Gastroesophageal sphincter (tissue), 4 donors: ENCODE measurements at regions not wholly inside any gene's neighbourhood (a gene's known extent, or its start where the extent isn't known, plus 50 kb on each side); places are given as distances from the start of the nearest gene placed in this dataset.
"Not testable (repeated sequence)": the region's sequence is repeated elsewhere in the genome, so short reads cannot be mapped to it uniquely, and the experiment has no call there.

Experiments
- ATAC-seq: fragments of 150-250 bp; one replicate; pipeline ENCODE4 v1.9.1; 2016; ENCODE audit warnings: mild to moderate bottlenecking, moderate library complexity
- H3K27ac ChIP-seq, 4 donors: fragments of 200-600 bp; sonication (generic) in 3 of 4; 1 replicate in 3 of 4; 2 replicates in 1 of 4; pipeline ENCODE4 v1.5.1; 2016 to 2019
- H3K27me3 ChIP-seq: fragments of 200-600 bp; sonication (generic); one replicate; pipeline ENCODE4 v1.5.1; 2019
- H3K36me3 ChIP-seq, 2 donors: fragments of 200-600 bp; sonication (generic); one replicate each; pipeline ENCODE4 v1.5.1; 2019; ENCODE audit warnings: control low read depth in 1 of 2
- H3K4me1 ChIP-seq, 3 donors: fragments of 200-600 bp; sonication (generic); 1 replicate in 2 of 3; 2 replicates in 1 of 3; pipeline ENCODE4 v1.5.1; 2016 to 2019; ENCODE audit warnings: control low read depth in 2 of 3
- H3K4me3 ChIP-seq, 2 donors: fragments of 200-600 bp; sonication (generic); one replicate each; pipeline ENCODE4 v1.5.1; 2019; ENCODE audit warnings: mild to moderate bottlenecking in 1 of 2, moderate library complexity in 1 of 2
- H3K9me3 ChIP-seq, 3 donors: fragments of 200-600 bp; sonication (generic); one replicate each; pipeline ENCODE4 v1.5.1; 2017 to 2019; ENCODE audit warnings: control low read depth in 2 of 3
- CTCF ChIP-seq, 4 experiments: fragments of 200-600 bp in 2 of 4; fragments of 450-650 bp in 2 of 4; sonication (generic) in 1 of 4; IDR thresholded peaks; one replicate each; pipeline ENCODE4 v1.5.1; 2017 to 2019; ENCODE audit warnings: antibody characterized with exemption in 4 of 4, mild to moderate bottlenecking in 2 of 4, moderate library complexity in 2 of 4
- EP300 ChIP-seq: sonication (generic); formaldehyde crosslinking; IDR thresholded peaks from one replicate; pipeline ENCODE4 v1.6.1; 2017; ENCODE audit warnings: antibody characterized with exemption, mild to moderate bottlenecking
- POLR2A ChIP-seq, 2 donors: fragments of 450-650 bp; IDR thresholded peaks; one replicate each; pipeline ENCODE4 v1.6.1; 2017; ENCODE audit warnings: antibody characterized with exemption in 2 of 2, mild to moderate bottlenecking in 2 of 2, moderate library complexity in 1 of 2
- POLR2AphosphoS5 ChIP-seq: sonication (generic); formaldehyde crosslinking; IDR thresholded peaks from one replicate; pipeline ENCODE4 v1.6.1; 2017; ENCODE audit warnings: antibody characterized with exemption
- WGBS, 2 donors: methylation state at CpG; one replicate each; pipeline ENCODE4 v1.1.5; 2018; ENCODE audit warnings: low coverage in 1 of 2; 5-methylcytosine and 5-hydroxymethylcytosine counted together

GRCh38 chrX:55161581-55161980, 58.6 kb upstream of the PAGE5 start:
- 2 to 53% methylated on average over 3 to 9 of the region's 12 CpGs for WGBS, 2 donors
- H3K4me3 ChIP-seq = peak overlapping the region; percentile 56 to 60
- ATAC-seq = no peak
- H3K4me1 ChIP-seq = peaks cover 0 to 9% (median 0%) of the 10 kb centered on the region in 3 donors
- H3K9me3 ChIP-seq = no peaks in the 10 kb centered on the region
- no peaks in the 10 kb centered on the region for H3K27me3 ChIP-seq
- no peaks in the 10 kb centered on the region for H3K36me3 ChIP-seq
- H3K27ac ChIP-seq = peak overlapping the region; percentile 81 to 94 (median 90)
- TF ChIP-seq POLR2AphosphoS5 = no peak
- no peak for TF ChIP-seq POLR2A (IDR thresholded peaks at IDR 0.05)
- TF ChIP-seq CTCF (IDR thresholded peaks at IDR 0.05) = no peak
- TF ChIP-seq EP300 = no peak

GRCh38 chrX:55163171-55163570, 57.0 kb upstream of the PAGE5 start:
- Histone ChIP-seq H3K9me3 (no peaks in the 10 kb centered on the region), H3K4me3 (no peak overlapping the region), H3K27ac (no peak overlapping the region), H3K4me1 (peaks cover 0 to 9% (median 0%) of the 10 kb centered on the region in 3 donors), H3K36me3 (no peaks in the 10 kb centered on the region), H3K27me3 (no peaks in the 10 kb centered on the region)
- TF ChIP-seq EP300 = no peak
- no peak for TF ChIP-seq POLR2AphosphoS5
- TF ChIP-seq CTCF (IDR thresholded peaks at IDR 0.05) = no peak
- no peak for TF ChIP-seq POLR2A (IDR thresholded peaks at IDR 0.05)
- no peak for ATAC-seq
- 69 to 76% methylated on average over 3 of the region's 3 CpGs for WGBS, 2 donors

GRCh38 chrX:55165026-55165425, 55.1 kb upstream of the PAGE5 start:
- not testable (repeated sequence) for H3K4me3 ChIP-seq, H3K27ac ChIP-seq, H3K27me3 ChIP-seq, H3K4me1 ChIP-seq, H3K9me3 ChIP-seq, H3K36me3 ChIP-seq, ATAC-seq
- 36% methylated on average over 3 of the region's 4 CpGs; no CpG with 5 or more reads in 1 of the 2 donors for WGBS, 2 donors

GRCh38 chrX:55167124-55167803, 52.9 kb upstream of the PAGE5 start:
- no peaks in the 10 kb centered on the region for H3K27me3 ChIP-seq
- TF ChIP-seq CTCF (IDR thresholded peaks at IDR 0.05) (no peak), POLR2A (IDR thresholded peaks at IDR 0.05) (no peak), POLR2AphosphoS5 (no peak), EP300 (no peak)
- no peak overlapping the region for H3K27ac ChIP-seq
- no peaks in the 10 kb centered on the region for H3K4me1 ChIP-seq
- no peaks in the 10 kb centered on the region for H3K36me3 ChIP-seq
- H3K4me3 ChIP-seq = no peak overlapping the region
- H3K9me3 ChIP-seq = no peaks in the 10 kb centered on the region
- 49 to 92% methylated on average over 2 of the region's 3 CpGs for WGBS, 2 donors
- ATAC-seq = no peak

- no peaks in the 10 kb centered on the region for H3K36me3 ChIP-seq
- H3K27me3 ChIP-seq = no peaks in the 10 kb centered on the region
- H3K4me3 ChIP-seq = no peak overlapping the region
- WGBS, 2 donors = 80 to 91% methylated on average over 4 of the region's 4 CpGs
- no peak overlapping the region for H3K27ac ChIP-seq
- TF ChIP-seq CTCF (IDR thresholded peaks at IDR 0.05) (no peak), EP300 (no peak), POLR2AphosphoS5 (no peak), POLR2A (IDR thresholded peaks at IDR 0.05) (no peak)
- H3K9me3 ChIP-seq = no peaks in the 10 kb centered on the region
- H3K4me1 ChIP-seq = no peaks in the 10 kb centered on the region
- no peak for ATAC-seq
Measured at GRCh38 chrX:55167901-55168300, 52.2 kb upstream of the PAGE5 start.
